ENCODE measurements at regions not wholly inside any gene's neighbourhood (a gene's known extent, or its start where the extent isn't known, plus 50 kb on each side); places are given as distances from the start of the nearest gene placed in this dataset.

DNA sequence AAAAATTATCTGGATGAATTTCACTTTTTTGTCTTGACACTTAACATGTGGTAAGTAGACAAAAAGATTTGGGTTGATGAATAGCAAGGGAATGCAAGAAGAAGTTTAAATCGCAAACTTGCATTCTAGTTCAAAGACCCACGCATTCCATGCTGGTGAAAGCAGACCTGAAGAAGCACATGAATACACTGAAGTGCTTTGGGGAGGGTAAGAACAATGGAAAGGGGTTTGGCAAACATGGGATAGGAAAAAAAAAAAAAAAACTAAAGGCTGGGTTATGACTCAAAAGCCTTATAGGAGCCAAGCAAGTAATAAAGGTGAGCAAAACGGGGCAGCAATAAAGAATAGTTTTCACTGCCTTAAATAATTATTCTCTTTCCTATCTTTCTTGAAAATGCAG is 450.2 kb downstream of the LMO4 start:
- H3K4me3 Mint-ChIP-seq = no peak overlapping the region
- Histone ChIP-seq H3K27me3 (ENCODE audit: control insufficient read depth in 2 of 2, insufficient read depth in 2 of 2, low read length in 2 of 2) (no peaks in the 10 kb centered on the region), H3K4me1 (ENCODE audit: control insufficient read depth in 1 of 2, insufficient read depth in 2 of 2, low read length in 2 of 2) (no peaks in the 10 kb centered on the region), H3K4me3 (replicated peaks in 1 of 3; ENCODE audit: low read depth in 2 of 3, low read length in 3 of 3) (no peak overlapping the region), H3K79me2 (ENCODE audit: insufficient read depth, low read length) (no peaks in the 10 kb centered on the region), H2AFZ (ENCODE audit: insufficient read depth, low read depth, low read length, poor library complexity, severe bottlenecking) (no peak overlapping the region), H4K20me1 (ENCODE audit: insufficient read depth, low read length) (no peaks in the 10 kb centered on the region), H3K36me3 (replicated peaks in 1 of 2; ENCODE audit: control insufficient read depth in 1 of 2, insufficient read depth in 2 of 2, low read length in 2 of 2) (no peaks in the 10 kb centered on the region), H3K4me2 (replicated peaks; ENCODE audit: extremely low read depth, low read length, poor library complexity, severe bottlenecking) (no peak overlapping the region), H3K27ac (ENCODE audit: low read depth in 1 of 2, low read length in 2 of 2) (no peak overlapping the region), H3K9me3 (replicated peaks in 1 of 2; ENCODE audit: control insufficient read depth in 1 of 2, insufficient read depth in 1 of 2, low read length in 2 of 2) (no peaks in the 10 kb centered on the region), H3K9ac (ENCODE audit: insufficient read depth, low read length, poor library complexity, severe bottlenecking) (no peak overlapping the region)
- H3K4me1 Mint-ChIP-seq = no peaks in the 10 kb centered on the region
- WGBS (ENCODE audit: insufficient coverage) = 100% methylated on average over 2 of the region's 3 CpGs
- no peak overlapping the region for H3K27ac Mint-ChIP-seq
- intact Hi-C loops (cut with micrococcal nuclease) = no loop called here
- H3K27me3 Mint-ChIP-seq (ENCODE audit: low read depth in 3 of 3) = no peaks in the 10 kb centered on the region
- no peak for DNase-seq
- TF ChIP-seq, protein P1, sequence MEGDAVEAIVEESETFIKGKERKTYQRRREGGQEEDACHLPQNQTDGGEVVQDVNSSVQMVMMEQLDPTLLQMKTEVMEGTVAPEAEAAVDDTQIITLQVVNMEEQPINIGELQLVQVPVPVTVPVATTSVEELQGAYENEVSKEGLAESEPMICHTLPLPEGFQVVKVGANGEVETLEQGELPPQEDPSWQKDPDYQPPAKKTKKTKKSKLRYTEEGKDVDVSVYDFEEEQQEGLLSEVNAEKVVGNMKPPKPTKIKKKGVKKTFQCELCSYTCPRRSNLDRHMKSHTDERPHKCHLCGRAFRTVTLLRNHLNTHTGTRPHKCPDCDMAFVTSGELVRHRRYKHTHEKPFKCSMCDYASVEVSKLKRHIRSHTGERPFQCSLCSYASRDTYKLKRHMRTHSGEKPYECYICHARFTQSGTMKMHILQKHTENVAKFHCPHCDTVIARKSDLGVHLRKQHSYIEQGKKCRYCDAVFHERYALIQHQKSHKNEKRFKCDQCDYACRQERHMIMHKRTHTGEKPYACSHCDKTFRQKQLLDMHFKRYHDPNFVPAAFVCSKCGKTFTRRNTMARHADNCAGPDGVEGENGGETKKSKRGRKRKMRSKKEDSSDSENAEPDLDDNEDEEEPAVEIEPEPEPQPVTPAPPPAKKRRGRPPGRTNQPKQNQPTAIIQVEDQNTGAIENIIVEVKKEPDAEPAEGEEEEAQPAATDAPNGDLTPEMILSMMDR (IDR thresholded peaks at IDR 0.05) = no peak
- H3K36me3 Mint-ChIP-seq = no peaks in the 10 kb centered on the region
- H3K9me3 Mint-ChIP-seq = peaks cover 0 to 2% (median 2%) of the 10 kb centered on the region in 7 donors

- Histone ChIP-seq H3K4me3 (replicated peaks in 1 of 3; ENCODE audit: low read depth in 2 of 3, low read length in 3 of 3) (no peak overlapping the region), H2AFZ (ENCODE audit: insufficient read depth, low read depth, low read length, poor library complexity, severe bottlenecking) (no peak overlapping the region), H3K4me1 (ENCODE audit: control insufficient read depth in 1 of 2, insufficient read depth in 2 of 2, low read length in 2 of 2) (no peaks in the 10 kb centered on the region), H3K36me3 (replicated peaks in 1 of 2; ENCODE audit: control insufficient read depth in 1 of 2, insufficient read depth in 2 of 2, low read length in 2 of 2) (no peaks in the 10 kb centered on the region), H4K20me1 (ENCODE audit: insufficient read depth, low read length) (no peaks in the 10 kb centered on the region), H3K9me3 (replicated peaks in 1 of 2; ENCODE audit: control insufficient read depth in 1 of 2, insufficient read depth in 1 of 2, low read length in 2 of 2) (no peaks in the 10 kb centered on the region), H3K27ac (ENCODE audit: low read depth in 1 of 2, low read length in 2 of 2) (no peak overlapping the region), H3K27me3 (ENCODE audit: control insufficient read depth in 2 of 2, insufficient read depth in 2 of 2, low read length in 2 of 2) (no peaks in the 10 kb centered on the region), H3K79me2 (ENCODE audit: insufficient read depth, low read length) (no peaks in the 10 kb centered on the region), H3K9ac (ENCODE audit: insufficient read depth, low read length, poor library complexity, severe bottlenecking) (no peak overlapping the region), H3K4me2 (replicated peaks; ENCODE audit: extremely low read depth, low read length, poor library complexity, severe bottlenecking) (no peak overlapping the region)
- DNase-seq = no peak
- Mint-ChIP-seq H3K27me3 (ENCODE audit: low read depth in 3 of 3) (no peaks in the 10 kb centered on the region), H3K27ac (no peak overlapping the region), H3K36me3 (no peaks in the 10 kb centered on the region), H3K4me3 (no peak overlapping the region), H3K4me1 (peaks cover 9% of the 10 kb centered on the region), H3K9me3 (peaks cover 0 to 3% (median 2%) of the 10 kb centered on the region in 7 donors)
- intact Hi-C loops (cut with micrococcal nuclease) = no loop called here
- WGBS (ENCODE audit: insufficient coverage) = no CpG with 5 or more reads among the region's 1 CpG
- TF ChIP-seq, protein P1 (IDR thresholded peaks at IDR 0.05) = no peak
These were observed 452.9 kb downstream of the LMO4 start for GRCh38 chr1:87781554-87781953.

Data from CD14-positive monocyte (primary cell).